T1000 (cell line): ENCODE measurements at regions not wholly inside any gene's neighbourhood (a gene's known extent, or its start where the extent isn't known, plus 50 kb on each side); places are given as distances from the start of the nearest gene placed in this dataset.

ENCODE experiments used
- DNase-seq: peaks from one replicate; lab custom pipeline; 2025; ENCODE audit warnings: mixed read lengths; lab: John Stamatoyannopoulos, UW

DNA sequence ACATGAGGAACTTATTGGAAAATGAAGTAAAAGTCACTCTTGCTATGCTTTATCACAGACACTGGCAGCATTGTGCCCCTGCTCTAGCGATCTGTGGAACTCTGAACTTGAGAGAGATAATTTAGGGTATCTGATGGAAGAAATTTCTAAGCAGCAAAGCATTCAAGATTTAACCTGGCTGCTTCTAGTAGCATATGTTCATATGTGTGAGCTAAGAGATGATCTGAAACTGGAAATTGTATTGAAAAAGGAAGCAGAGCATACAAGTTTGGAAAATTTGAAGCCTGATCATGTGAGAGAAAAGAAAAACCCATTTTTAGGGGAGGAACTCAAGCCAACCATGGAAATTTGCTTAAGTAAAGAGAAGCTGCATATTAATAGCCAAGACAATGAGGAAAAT, 657.7 kb downstream of the TRAM1L1 start:
- DNase-seq, result no peak

DNA sequence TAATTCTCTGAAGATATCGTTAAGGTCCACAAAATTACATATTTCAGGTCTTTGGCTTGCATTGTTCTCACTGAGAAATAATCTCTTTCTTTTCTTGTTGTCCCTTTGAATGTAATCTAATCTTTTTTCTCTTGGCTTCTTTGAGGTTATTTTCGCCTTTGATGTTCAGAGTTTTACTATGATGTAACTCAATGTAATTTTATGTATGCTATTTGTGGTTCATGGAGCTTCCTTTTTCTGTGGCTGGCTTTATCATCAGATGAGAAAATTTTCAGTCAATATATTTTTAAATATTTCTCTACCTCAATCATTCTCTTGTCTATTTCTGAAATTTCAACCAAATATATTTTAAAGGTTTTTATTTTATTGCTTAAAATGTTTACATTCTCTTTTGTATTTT, 672.2 kb downstream of the TRAM1L1 start:
- DNase-seq, result no peak

DNA sequence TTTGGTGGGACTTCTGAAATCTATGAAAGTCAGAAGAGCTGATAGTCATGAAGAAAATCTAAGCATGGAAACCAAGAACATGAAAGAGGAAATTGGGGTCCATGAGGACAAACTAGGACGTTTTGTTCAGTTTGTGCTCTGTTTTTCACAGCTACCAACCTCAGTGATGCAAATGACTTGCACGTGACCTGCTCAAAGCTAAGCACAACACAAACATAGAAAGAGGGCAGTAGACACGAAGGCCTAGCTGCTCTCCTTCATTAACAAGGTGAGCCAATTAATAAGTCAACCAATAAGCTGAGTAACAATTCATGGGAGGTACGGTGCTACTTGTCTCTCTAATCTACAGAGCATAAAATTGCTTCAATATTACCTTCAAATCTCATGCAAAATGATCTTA, 684.1 kb downstream of the TRAM1L1 start:
- no peak for DNase-seq

DNA sequence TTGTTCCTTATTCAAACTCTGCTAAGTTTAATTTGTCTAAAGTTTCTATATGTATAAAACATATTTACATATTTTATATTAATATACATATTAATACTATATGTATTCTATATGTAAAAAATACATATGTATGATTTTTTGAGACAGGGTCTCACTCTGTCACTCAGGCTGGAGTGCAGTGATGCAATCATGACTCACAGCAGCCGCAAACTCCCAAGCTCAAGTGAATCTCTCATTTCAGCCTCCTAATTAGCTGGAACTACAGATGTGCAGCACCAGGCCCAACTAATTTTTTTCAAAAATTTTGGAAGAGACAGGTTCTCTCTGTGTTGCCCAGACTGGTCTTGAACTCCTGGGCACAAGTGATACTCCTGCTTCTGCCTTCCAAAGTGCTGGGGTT, 684.9 kb downstream of the TRAM1L1 start:
- DNase-seq, result no peak

DNA sequence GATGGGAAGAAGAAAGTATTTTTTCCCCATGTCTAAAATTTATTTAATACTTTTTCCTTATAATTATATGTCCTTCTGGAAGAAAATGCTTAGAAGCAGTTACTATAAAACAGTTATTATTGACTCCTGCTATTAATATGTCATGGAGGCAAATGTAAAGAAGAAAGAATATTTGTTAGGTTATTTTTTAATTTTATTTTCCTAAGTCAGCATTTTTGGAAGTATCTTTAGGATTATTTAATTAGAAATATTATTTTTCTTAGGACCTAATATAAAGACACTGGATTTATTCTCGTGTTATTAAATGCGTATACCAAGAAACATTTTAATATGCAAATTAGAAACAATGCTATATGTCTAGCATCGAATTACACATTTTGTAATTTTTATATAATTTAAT, 687.7 kb downstream of the TRAM1L1 start:
- DNase-seq, result no peak

DNA sequence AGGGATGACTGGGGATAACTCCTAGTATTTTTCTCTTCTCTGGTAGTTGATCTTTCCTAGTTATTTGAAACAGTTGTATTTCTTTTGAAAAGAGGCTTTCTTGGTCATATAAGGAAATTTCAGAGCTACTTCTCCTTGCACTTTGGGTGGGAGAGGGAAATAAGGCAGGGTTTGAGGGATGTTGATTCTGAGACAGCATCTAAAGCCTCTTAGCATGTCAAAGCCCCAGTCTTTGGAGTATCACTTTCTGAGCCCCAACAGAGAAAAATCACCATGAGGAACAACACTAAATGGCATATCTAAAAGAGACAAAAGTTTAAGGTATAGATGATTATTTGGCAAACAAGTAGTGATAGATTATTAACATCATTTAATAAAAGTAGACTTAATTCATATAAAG, 688.1 kb downstream of the TRAM1L1 start:
- no peak for DNase-seq

DNA sequence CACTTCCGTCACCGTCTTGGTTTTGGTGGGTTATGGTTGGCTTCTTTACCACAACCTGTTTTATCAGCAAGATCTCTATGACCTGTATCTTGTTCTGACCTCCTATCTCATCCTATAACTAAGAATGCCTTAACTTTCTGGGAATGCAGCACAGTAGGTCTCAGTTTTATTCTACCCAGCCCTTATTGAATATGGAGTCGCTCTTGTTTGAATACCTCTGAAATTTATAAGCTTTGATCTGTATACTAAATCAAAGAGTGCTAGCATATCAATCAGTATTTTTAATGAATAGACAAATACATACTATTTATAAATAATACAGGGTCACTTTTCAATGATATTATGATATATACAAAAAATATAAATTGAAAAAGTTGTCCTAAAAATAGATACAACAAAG, 690.0 kb downstream of the TRAM1L1 start:
- no peak for DNase-seq

DNA sequence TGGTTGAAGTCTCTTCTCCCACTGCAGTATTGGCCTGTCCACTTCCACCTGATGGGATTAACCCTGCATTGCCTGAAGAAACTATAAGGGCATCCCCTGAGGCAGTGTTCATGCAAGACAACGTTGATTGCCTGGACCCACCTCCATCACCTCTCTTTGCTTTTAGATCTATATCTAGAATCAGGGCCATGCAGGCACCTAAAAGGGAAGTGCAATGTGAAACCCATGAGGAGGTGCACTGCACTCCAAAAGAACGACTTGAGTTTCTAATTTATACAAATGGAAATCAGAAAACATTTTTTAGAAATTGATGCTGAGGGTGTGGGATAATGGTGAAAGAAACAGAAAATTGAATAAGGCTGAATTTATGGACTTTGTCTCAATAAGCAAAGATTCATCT, 694.4 kb downstream of the TRAM1L1 start:
- no peak for DNase-seq

DNA sequence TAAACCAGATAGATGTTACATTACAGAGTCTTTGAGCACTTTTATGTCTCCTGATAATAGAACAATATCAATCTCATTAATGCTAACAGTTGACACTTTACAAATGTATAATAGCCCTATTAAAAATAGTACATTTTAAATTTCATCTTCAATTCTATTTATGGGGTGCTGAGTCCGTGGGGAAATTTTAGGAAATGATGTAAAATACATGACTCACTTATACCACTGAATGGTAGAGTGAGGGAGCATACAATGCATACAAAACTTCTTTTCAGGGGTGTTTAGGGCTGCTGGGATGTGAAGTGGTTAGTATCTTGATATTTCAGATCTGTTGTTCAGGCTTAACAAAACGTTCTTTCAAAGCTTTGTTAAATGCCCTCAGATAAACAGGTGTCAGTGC, 696.2 kb downstream of the TRAM1L1 start:
- DNase-seq, result no peak

DNA sequence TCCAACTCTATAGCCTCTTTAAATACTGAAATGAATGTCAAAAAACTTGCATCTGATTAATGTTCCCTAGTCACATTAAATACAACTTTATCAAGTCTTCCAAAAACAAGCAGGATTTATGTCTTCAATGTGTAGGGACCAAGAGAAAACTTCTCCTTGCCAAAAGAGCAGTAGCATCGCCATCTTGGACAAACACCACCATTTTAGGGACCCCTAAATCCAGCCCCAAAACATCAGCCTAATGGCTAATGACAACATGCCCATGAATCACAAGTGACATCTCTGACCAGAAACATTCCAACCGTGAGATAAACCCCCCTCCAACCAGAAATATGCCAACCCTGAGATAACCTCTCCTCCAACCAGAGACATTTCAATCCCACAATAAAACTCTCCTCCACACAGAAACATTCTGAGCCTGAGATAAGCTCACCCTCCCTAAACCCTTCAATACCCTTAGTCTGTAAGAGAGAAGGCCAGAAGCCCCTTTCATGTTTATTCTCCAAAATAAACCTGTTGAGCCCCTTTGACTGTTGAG, 697.4 kb downstream of the TRAM1L1 start:
- no peak for DNase-seq

DNA sequence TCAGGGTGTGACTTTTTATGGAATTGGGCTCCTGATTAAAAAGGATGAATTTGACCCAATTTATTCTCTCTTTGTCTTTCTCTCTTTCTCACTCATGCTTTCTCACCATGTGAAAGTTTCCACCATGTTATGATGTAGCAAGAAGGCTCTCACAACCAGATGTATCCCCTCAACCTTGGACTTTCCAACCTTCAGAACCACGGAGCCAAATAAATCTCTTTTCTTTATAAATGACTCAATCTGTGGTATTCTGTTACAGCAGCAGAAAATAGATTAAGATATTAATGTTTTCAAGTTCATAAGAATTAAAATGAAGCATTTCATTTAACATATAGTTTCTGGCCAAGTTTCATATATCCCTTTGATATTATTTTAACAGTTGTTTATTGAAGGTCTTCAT, 698.5 kb downstream of the TRAM1L1 start:
- DNase-seq, result no peak

DNA sequence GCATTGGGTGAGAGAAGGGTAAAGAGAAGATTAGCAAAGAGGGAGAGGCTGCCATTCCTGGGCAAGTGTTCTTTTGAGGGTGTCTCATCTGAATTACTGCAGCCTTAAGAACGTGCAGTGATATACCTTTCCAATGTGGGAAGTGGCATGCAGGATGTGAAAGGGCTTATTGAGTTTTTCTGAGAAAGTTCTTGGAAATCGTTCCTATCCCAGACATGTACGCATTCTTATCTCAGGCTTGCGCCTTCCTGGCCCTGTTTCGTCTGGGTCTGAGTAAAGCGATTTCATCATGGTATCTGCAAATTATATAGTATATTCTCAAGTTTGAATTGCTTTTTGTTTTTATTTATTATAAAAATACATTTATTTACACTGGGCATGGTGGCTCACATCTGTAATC, 699.8 kb downstream of the TRAM1L1 start:
- no peak for DNase-seq

DNA sequence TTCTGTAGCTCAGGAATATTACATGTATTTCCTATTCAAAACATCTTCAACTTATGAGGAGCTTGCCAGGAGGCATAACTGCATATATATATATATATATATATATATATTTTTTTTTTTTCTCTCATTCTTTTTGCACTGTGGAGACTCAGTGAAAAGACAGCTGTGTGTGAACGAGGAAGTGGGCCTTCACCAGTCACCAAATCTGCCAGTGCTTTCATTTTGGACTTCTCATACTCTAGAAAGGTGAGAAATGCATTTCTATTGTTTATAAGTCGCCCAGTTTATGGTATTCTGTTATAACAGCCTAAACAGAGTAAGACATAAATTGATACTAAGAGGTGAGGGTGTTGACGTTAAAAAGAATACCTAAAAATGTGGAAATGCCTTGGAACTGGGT, 710.6 kb downstream of the TRAM1L1 start:
- DNase-seq, result no peak

DNA sequence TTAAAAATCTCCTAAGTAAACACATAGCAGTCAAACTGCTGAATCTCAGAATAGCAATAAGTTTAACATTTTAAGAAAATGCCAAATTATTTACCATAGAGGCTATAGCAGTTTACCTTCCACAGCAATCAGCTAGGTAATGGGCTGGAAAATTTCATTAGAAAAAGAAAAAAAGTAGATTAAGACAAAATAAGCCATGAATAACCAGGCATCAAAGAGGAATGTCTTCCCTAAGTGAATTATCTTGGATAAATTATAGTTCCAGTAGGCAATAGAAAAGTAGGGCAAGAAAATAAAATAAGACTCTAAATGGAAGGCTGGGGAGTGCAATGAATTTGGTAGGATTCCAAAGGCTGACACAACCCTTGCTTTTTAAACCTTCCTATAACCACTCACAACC, 722.8 kb downstream of the TRAM1L1 start:
- DNase-seq, result no peak

DNA sequence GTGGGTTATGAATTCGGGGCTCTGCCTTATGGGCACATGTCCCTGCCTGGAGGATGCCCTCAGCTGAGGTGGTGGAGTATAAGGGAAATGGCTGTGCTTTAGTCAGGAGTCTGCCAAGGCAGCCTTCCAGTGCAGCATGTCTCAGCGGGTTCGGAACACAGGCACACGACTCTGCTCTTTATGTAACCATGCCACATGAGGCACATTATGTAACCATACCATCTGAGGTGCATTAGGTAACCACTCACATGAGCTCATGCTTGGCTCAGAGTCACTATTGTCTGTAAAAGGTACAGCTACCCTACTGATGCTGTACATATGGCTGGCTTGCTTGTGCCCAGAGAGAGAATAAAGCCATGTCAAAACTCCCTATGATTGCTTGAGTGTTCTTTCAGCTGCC, 723.6 kb downstream of the TRAM1L1 start:
- no peak for DNase-seq

DNA sequence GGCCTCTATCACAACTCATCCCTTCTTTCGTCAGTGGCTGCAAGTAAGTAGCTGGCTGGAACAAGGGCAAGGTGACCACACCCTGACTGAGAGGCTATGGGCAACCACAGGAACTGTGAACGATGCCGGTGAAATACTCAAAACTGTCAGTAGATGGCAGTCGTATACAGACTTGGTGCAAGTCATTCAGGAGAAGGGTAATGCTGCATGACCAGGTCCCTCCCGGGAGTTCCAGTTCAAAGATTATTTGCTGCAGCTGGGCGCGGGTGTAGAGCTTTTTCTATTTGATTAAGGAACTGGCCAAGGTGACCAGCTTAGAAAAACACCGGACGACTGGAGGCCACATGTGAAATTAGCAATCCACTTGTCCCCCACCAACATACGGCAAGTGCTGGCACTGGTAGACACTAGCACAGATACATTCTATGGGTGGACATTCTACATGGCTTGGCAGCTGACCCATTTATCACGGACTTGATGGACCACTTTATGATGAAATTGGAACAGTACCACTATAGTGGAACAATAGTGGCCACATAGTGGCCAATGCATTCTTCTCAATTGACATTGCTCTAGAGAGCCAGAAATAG, 726.6 kb downstream of the TRAM1L1 start:
- peak; percentile 23 for DNase-seq

DNA sequence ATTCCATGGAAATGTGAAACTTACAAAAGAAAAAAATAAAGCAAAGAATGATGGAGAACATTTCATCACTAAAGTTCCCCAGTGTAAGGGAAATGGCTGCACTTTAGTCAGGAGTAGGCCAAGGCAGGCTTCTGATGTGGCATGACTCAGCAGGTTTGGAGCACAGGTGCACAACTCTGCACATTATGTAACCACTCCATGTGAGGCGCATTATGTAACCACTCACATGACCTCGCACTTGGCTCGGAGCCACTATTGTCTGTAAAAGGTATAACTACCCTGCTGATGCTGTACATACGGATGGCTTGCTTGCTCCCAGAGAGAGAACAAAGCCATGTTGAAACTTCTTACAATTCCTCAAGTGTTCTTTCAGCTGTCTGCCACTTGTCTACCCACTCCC, 727.6 kb downstream of the TRAM1L1 start:
- no peak for DNase-seq

DNA sequence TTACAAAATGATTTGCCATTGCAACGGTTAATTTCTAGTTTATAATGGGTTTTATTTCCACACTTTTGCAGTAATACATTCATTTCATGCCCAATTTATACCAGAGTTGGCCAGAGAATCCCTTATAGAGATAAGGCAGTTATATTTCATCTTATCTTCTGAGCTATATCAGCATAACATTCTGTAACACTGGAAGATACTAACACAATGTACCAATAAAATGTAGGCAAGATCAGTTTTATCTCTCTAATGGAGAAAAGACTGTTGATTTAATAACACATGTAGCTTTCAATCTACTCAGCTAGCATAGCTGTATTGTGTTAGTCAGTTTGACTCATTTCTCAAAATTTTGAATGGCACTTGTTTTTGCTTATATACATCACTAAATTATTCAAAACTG, 738.6 kb downstream of the TRAM1L1 start:
- DNase-seq, result no peak

DNA sequence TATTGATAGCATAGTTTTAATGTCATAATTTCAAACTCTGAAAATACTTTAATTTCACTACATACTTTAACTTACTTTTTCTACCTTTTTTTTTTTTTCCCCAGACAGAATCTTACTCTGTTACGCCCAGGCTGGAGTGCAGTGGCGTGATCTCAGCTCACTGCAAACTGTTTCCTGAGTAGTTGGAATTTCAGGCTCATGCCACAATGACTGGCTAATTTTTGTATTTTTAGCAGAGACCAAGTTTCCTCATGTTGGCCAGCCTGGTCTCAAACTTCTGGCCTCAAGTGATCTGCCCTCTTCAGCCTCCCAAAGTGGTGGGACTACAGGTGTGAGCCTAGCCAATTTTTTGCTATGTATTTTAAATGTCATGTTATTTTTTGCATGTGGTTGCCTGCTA, 741.6 kb downstream of the TRAM1L1 start:
- no peak for DNase-seq

DNA sequence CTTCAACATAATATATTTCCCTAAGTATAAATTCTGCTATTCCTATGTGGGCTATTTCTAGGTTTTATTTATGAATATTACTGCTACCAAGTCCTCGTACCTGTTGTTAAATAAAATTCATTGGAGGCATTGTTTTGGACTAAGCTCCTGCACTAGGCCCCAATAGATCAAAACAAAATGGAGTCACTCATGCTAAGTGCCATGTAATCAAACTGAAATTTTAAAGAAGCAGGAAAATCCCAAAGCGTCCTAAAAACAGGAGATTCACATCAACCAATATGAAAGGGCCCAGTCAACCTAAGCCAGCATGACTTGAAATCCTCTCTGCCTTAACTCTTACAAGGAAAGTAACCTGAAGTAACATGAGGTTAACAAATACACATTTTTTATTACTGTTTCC, 743.2 kb downstream of the TRAM1L1 start:
- no peak for DNase-seq

DNA sequence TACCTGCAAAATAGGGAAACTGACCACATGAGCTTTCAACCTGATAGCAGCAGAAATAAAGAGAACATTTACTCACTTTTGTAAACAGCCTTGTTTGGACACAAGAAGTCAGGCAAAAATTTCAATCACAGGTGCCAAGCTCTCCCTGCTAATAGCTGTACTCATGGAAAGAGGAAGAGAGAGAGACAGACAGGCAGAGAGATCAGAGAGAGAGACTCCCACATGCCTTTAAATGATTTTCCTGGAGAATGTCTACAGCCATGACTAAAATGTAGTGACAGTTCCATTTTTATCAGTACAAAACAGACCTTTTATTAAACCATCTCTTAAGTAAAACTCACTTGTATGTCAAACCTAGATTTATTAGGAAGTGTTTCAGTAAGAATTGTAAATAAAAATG, 752.9 kb downstream of the TRAM1L1 start:
- DNase-seq, result no peak

DNA sequence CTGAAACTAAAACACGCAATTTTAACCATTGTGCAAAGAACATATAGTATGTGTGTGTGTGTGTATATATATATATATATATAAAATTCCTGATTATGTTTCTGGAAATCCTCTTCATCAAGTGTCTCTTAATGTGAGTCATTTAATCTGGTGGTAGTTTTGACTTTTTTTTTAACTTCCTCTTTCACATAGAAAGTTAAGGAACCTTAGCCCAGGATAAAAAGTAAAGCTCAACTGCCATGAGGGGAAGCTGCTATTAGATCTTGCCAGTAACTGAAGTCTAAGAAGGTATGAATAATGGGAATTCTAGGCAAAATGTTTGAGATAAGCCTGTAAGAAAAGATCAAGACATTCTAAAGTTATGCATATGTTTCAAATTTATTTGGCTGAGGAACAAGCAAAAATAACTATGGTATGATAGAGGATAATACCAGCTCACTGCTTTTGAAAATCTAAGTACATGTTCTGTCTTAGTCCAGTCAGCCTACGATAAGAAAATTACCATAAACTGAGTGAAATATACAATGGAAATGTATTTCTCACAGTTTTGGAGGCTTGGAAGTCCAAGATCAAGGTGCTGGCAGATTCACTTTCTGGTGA, 757.0 kb downstream of the TRAM1L1 start:
- no peak for DNase-seq

DNA sequence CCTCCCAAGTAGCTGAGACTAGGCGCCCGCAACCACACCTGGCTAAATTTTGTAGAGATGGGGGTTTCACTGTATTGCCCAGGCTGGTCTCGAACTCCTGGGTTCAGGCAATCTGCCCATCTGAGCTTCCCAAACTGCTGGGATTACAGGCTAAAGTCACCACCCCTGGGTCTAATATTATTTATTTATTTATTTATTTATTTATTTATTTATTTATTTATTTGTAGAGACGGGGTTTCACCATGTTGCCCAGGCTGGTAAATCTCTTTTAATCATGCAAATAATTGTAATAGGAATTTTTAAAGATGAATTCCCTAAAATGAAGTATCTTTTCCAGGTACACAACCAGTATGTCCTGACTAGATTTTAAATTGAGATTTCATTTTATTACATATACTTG, 761.8 kb downstream of the TRAM1L1 start:
- DNase-seq, result no peak

DNA sequence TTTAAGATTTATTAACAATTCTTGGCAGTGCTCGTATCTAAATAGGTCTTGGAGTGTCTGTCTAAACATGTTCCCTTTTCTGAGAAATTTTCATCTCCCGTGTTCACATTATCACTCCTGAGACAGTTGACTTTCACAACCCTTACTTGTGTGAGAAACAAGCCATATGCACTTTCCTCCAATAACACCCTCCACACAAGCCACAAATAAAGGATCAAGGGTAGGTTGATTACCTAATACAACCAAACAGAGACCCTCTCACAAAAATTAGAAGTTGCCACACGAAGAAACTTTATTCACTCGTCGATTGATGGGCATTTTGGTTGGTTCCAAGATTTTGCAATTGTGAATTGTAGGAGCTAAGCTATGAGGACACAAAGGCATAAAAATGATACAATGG, 763.9 kb downstream of the TRAM1L1 start:
- DNase-seq, result no peak
